ENCODE measurements at regions not wholly inside any gene's neighbourhood (a gene's known extent, or its start where the extent isn't known, plus 50 kb on each side); places are given as distances from the start of the nearest gene placed in this dataset.

DNA sequence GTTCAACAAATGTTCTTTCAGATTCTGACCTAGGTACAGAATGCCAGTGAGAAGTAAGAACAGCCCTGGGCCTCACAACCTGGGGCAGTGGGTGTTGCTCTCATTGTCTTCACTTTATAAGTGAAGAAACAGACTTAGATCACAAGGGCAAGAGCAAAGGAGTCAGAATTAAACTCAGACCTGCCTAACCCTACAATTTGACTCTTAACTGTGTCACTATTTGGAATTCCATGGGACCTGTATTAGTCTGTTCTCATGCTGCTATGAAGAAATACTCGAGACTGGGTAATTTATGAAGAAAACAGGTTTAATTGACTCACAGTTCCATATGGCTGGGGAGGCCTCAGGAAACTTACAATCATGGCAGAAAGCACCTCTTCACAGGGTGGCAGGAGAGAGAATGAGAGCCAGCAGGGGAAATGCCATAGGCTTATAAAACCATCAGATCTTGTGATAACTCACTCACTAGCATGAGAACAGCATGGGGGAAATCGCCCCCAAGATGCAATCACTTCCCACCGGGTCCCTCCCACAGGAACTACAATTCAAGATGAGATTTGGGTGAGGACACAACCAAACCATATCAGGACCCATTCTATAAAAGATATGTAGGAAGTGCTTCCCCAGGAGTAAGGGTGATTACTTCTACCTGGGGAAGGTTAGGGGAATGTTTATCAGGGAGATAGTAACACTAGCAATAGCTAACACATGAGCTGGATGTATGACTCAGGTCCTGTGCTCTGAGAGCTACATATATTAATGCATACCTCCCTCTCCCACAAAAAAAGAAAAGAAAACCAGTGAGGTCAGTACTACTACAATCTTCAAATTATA lies 270.1 kb downstream of the SOX9 start:
- no peak for DNase-seq (ENCODE audit: low spot score)

DNA sequence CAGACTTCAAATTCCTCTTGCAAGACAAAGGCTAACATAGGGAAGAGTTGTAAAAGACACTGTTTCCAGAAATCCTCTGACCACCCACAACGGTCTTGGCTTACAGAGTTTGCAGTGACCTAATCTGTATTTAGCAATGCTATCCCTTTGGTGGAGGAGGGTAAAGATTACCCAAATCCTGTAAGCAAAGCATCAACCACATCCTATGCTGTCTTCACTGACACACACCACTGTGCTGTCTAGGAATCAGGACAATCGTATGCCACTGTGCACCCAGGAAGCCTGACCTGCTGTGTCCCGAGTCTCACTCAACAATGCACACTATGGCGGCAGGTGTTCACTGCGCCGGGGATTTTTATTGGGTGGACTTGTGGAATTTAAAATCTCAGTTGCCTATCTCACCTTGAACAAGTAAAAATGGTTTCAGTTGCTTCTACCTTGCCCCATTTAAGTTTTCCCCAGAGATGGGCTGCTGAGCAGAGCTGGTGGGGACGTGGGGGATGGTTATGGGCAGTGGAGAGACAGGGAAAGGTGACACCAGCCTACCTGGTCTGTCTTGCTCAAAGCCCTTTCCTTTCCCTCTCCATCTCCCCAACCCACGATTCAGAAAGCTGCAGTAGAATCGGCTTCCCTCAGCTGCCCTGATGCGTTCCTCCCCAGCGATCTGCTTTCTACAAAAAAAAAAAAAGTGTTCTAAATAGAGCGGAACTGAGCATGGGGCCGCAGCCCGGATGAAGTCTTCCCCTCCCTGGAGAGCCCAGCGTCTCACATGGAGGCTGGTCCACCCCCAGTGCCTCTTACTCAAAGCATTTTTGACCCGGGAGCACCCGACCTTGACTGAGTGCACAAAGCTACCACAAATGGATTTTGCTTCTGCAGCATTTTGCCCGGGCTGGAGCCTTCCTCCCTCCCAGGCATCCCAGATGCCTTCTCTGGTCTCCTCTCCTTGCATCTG lies 271.5 kb downstream of the SOX9 start:
- no peak for DNase-seq (ENCODE audit: low spot score)

DNA sequence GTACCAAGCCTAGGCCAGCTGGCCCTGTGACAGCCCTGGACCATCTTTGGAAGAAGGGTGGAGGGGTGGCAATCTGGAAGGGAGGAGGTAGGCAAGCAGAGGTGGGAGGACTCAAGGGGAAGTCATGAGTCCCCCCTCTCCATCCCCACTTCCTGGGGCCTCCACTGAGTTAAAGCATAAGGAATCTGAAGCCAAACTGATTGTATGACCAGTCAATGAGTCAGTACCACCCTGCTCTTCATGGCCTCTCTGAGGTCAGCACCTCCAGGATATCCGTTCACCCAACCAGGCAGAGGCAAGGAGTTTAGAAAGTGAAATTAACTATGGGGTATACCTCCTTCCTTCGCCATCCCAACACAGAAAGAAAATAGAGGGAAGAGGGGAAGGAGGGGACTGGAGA lies 272.7 kb downstream of the SOX9 start:
- DNase-seq (ENCODE audit: low spot score), result no peak

DNA sequence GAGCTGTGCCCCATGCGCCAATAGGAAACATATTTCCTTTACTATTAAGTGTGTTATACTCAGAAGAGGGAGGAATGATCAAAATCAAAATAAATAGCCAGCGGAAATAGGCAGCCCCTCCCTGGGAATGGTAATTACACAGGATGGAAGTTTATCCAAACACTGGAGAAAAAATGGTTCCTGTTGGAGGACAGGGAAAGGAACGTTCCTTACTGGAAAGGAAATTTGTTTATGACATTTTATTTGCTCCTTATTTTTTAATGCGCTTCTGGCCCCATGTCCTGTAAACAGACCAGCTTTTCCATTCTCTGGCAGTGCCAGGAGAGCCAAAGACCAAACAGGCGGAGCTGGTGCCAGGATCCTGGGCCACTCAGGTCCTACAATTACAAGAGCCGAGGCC lies 273.7 kb downstream of the SOX9 start:
- DNase-seq (ENCODE audit: low spot score), result no peak

DNA sequence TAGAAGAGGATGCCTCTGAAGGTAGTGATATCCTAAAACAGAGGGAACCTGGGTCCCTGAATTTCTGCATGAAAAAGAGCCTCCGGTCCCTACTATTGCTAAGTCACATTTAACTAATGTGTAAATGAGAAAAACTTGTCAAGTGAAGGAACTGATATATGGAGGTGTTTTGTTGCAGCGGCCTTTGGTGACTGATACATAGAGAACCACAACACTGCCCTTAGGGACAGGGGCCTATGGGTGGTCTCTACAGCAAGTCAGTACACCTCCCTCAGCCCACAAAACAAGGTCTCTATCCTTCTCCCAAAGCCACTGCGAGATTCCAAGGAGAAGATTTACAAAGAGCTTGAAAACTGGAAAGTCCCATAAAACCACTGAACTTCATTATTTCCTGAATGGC lies 275.3 kb downstream of the SOX9 start:
- DNase-seq (ENCODE audit: low spot score), result no peak

DNA sequence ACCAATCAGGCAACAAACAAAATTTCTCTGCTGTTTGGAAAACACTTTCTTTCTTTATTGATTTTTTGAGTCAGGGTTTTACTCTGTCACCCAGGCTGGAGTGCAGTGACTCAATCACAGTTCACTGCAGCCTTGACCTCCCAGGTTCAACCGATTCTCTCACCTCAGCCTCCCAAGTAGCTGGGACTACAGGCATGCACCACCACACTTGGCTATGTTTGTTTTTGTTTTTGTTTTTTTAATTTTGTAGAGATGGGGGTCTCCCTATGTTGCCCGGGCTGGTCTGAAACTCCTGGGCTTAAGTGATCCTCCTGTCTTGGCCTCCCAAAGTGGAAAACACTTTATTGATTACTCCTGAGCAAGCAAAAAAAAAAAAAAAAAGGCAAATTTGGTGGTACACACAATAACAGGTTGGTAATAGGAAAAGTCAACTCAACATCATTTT lies 276.4 kb downstream of the SOX9 start:
- DNase-seq (ENCODE audit: low spot score), result no peak

DNA sequence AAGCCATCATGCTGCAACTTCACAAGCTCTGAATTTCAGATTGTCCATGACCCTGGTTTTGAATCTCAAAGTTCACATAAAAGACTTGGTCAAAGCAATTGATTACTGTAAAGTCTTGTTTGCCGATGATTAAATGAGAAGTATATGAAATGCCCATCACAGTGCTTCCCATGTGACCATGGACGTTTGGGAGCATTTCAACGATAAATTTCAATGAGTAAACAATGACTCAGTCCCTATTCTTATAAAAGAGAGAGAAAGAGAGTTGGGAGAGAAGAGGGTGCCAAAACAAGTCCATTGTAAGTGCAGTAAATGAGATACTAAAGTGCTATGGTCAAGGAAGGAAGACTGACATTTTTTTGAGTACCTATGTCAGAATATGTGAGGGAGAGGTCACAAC lies 276.9 kb downstream of the SOX9 start:
- DNase-seq (ENCODE audit: low spot score), result no peak

DNA sequence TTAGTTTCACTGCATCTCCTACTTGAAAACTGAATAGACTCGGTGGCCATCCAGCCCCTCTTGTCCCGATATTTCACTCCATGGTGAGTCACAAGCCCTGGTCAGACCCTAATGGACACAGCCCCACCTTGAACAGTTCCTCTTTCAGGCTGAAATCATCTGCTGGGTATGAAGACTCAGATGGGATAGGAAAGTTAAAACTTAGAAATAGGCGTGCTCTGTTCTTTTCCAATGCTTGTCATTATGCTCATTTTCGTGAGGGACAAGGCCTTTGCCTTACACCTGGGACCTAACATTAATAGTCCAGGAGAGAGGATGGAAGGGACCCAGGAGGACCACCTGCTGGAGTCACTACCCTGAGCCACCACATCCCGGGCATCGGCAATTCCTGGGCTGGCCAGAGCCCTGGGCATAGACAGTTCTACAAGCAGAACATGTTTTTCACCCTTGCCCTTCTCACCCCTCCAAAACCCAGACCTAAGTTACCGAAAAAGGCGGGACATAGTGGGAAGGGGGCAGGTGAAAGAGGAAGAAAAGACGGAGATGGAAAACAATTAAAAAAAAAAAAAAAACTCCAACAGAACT lies 278.3 kb downstream of the SOX9 start:
- DNase-seq (ENCODE audit: low spot score), result no peak

DNA sequence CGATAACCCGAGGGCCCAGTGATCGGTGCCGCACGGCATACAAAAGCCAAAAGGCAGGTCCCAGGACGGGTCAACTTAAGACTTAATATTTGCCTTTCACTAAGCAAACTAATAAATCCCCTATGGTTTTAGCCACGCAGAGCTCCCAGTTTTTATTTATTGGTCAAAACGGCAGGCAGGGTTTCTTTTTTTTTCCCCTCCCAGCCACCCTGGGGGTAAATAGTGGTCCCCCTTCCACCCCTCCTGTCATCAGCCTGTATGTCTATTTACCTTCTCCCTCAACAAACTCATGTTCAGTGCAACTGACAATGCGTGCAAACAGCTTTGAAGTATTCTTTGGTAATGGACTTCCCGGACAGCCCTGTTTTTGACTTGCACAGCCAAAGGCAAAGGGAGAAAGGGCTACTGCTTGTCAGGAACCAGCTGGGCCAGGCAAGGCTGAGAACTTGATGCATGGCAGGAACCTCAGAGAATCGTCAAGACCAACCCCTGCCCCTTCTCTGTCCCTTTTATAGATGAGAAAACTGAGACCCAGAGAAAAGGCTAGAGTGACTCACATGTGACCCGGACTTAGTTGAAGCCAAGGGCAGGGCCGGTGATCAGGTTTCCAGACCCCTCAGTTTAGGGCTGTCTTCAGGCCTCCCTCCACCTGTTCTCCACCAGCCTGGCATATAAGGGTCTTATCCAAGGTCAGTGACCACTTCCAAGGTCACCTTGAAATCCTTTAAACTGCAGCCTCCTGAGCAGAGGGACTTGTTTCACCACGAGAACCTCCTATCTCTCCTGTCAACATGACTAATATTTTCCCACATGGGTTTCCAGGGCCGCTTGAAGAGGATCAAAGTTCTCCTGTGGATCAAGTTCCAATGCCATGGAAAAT lies 279.0 kb downstream of the SOX9 start:
- no peak for DNase-seq (ENCODE audit: low spot score)

DNA sequence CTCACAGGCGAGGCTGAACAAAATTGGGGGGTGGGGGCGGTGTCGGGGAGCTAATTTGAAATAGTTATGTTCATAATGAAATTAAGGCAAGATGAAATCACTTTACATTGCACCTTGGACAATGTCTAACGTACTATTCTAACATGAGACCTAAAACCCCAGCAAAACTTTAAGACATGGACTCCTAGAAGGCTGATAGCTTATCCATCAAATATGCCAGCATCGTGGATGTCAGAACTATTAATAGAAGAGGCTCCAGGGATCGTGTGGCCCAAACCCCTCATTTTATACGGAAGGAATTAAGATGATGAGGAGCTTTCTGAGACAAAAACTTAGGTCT lies 279.6 kb downstream of the SOX9 start:
- no peak for DNase-seq (ENCODE audit: low spot score)

DNA sequence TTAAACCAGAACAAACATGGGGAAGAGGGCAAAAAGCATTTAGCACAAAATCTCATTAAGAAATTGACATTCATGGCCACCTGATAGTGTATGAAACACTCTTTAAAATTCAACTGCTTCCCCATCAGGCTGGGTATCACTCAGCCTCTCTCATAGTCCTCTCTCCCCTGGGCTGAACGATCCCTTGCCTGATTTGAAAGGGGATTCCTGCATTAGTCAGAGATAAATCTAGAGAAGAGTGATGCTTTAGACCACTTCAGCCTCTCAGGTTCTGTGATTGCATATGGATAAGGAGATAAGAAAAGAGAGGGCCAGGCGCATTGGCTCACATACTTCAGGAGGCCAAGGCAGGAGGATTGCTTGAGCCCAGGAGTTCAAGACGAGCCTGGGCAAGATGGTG lies 280.0 kb downstream of the SOX9 start:
- DNase-seq (ENCODE audit: low spot score), result no peak

DNA sequence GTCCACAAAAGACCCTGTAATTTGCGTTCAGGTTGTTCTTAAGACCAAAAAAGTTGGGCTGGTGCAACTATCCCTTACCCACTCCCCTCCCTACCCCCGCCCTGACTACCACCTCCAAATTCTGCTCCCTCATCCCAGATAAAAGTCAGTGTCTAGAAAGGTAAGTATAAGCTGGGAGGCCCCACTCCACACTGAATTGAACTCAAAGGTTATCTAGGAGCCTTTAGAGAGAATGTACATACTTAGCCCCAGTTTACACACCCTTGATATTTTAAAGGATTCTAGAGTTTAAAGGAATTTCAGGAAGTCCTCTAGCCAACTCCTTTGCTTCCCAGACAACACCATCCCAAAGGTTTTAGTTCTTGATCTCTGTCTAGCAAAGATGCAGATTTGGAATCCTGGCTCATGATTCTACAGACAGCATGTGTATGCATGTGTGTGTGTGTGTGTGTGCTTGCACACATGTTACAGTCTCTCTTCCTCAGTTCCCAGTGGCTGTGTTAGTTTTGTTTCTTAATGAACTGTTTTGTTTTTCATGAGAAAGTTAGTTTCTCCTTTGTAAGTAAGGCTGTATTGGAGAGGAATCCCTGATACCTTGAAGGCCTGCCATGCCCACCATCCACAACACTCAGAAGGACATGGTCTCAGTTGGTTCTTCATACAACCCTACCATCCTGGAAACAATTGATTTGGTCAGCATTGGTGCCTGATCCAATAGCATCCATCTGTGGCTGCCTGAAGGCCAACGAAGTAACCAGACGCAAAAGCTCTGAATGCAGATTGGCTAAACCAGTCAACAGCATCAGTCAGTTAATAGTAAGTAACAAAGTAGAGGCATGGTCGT lies 281.3 kb downstream of the SOX9 start:
- no peak for DNase-seq (ENCODE audit: low spot score)

DNA sequence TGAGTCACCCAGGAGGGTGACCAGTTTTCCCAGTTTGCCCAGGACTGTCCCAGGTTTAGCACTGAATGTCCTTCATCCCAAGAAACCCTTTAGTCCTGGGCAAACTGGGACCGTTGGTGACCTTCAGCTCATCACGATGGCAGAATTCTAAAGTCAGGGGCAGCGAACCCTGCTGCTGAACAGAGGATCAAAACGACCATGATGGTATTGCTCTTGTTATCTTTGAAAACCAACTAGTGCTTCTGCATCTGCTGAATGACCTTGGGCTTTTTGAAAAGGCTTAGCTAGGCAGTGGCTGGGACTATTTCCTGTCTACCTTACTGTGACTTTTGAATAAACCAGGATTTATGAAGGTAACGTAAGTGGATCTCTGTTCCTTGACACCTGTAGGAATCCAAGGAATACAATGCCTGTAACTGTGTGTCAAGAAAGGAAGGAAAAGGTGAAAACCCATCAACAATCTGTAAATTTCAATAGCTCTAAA lies 281.9 kb downstream of the SOX9 start:
- no peak for DNase-seq (ENCODE audit: low spot score)

DNA sequence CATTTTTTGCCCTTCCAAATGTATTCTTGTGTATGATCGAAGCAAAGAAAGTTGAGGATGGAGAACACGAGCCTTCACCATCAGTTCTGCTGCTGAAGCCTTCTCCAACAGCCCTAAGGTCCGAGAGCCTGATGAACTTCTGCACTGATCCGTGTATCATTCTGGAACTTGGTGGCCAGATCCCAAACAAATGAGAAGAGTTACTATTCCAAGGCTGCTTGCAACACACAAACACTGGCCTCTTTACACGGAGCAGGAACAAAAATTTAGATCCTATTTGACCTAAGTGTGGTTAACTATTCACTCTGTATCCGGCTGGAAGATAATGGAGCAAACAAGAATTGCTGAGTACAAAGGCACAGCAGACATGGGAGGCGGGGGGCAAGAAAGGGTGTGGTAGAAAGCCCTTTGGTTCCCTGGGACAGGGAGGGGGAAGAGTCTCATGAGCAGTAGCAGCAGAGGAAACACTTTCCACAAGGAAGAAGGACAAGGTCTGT lies 282.9 kb downstream of the SOX9 start:
- no peak for DNase-seq (ENCODE audit: low spot score)

DNA sequence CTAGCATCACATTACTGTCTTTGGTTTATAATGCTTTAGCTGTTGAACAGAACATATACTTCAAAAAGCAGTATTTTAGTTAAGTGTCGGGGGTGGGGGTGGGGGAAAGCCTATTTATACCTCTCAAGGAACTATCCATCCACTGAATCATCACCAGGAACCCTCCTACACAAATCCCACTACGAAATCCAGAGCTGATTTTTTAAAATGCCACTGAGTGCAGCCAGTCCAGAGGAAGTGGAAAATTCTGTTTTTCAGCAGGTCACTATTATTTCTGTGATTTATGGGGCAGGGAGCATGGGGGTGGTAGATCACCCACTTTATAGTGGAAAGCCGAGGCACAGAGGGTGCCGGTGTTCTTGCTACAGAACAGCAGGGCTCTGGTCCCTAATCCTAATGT lies 284.1 kb downstream of the SOX9 start:
- no peak for DNase-seq (ENCODE audit: low spot score)

DNA sequence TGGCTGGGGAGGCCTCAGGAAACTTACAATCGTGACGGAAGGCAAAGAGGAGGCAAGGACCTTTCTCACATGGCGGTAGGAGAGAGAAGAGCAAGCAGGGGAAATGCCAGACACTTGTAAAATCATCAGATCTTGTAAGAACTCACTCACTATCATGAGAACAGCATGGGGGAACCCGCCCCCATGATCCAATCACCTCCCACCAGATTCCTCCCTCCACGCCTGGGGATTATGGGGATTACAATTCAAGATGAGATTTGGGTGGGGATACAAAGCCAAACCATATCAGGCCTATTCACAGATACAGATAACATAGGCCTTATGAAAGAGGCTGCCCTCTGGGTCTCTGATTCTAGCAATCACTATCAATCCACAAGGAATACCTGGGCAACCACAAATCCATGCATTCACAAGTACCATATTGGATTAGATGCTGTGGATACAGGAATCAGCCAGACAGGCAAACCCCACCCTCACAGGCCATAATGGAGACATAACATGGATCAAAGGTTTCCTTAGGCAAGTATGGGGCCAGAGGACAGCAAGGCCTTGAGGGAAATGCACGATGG lies 284.9 kb downstream of the SOX9 start:
- no peak for DNase-seq (ENCODE audit: low spot score)

DNA sequence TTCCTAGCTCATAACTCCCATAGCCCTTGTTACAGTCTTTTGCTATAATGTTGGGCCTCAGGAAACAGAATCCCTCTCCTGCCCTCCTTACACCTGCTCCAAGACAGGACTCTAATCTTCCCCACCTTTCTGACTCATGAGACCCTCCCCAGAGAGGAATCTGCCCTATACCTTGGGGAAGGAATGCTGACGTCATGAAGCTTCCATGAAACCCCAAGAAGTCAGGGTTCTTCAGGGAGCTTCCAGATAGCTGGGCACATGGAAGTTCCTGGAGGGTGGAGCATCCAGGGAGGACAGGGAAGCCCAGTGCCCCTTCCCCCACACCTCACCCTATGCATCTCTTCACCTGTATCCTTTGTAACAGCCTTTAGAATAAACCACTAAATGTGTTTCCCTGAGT lies 285.7 kb downstream of the SOX9 start:
- DNase-seq (ENCODE audit: low spot score), result no peak

DNA sequence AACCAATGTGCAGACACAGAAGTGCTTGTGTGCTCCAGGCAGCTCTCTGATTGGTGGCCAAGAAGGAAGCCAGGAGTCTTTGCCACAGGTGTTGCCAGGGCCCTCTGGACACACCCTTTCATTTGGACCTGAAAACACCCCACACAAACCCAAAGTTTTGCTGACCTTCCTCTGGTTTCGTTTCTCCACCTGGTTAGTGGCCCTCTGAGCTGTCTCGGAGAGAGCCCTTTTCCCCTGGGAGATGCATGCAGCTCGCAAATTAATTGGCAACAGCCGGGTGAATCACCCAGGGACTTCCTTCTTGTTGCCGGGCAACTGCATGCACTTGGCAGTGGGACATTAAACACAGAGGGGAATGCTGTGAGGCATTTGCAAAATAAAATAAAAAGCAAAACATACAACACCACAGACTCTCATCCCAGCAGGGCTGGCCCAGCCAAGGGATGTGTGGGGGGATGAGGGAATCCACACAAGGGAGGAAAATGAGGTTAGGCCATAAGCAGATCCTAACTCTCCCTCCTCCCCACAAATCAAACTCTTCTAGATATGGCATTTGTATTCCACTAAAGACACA lies 286.6 kb downstream of the SOX9 start:
- peak; percentile 35 for DNase-seq (ENCODE audit: low spot score)

DNA sequence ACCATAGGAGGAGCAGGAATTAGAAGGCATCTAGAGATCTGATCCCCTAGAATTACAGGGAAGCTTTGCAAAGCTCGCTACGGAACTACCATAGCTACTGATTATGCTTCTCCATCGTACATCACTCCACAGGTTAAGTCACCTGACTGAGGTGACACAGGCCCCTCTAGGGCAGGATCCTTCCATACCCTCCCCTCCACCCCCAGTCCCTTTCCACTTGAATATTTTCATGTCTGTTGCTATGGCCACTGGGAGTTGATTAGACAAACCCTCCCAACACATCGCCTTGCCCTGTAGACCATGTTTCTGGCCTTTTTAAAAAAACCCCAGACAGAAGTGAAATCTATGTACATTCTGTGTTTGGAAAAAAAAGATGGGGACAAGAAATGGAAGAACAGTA lies 287.1 kb downstream of the SOX9 start:
- DNase-seq (ENCODE audit: low spot score), result no peak

DNA sequence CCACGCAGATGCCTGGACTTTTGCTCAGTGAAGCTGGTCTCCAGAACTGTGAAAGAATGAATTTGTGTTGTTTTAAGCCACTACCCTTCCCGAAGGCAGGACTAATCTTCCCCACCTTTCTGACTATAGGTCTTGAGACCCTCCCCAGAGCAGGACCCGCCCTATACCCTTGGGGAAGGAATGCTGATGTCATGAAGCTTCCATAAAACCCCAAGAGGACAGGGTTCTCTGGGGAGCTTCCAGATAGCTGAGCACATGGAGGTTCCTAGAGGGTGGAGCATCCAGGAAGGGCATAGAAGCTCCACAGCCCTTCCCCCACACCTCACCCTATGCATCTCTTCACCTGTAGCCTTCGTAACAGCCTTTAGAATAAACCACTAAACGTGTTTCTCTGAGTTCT lies 287.8 kb downstream of the SOX9 start:
- DNase-seq (ENCODE audit: low spot score), result no peak
